DOHH2 (cell line): ENCODE measurements at regions not wholly inside any gene's neighbourhood (a gene's known extent, or its start where the extent isn't known, plus 50 kb on each side); places are given as distances from the start of the nearest gene placed in this dataset.

Experiments used
- H3F3A ChIP-seq: fragments of 200-600 bp; sonication (generic), shearing (Covaris generic); 2 replicates; pipeline ENCODE4 v1.6.0; 2016; ENCODE audit warnings: antibody characterized with exemption, mild to moderate bottlenecking; ENCODE audit not compliant: control insufficient read depth, insufficient read depth
- H3K27ac ChIP-seq: fragments of 200-600 bp; sonication (generic); 2 replicates; pipeline ENCODE4 v1.5.1; 2014; ENCODE audit warnings: low read depth, mild to moderate bottlenecking, low read length, moderate library complexity
- H3K27me3 ChIP-seq: fragments of 200-600 bp; sonication (generic); 2 replicates; pipeline ENCODE4 v1.6.1; 2014; ENCODE audit warnings: mild to moderate bottlenecking, low read length, mixed read lengths; ENCODE audit not compliant: control insufficient read depth
- H3K36me3 ChIP-seq: fragments of 200-600 bp; sonication (generic); 2 replicates; pipeline ENCODE4 v1.6.1; 2014; ENCODE audit warnings: mild to moderate bottlenecking, low read length, moderate library complexity, mixed read lengths; ENCODE audit not compliant: control insufficient read depth
- H3K4me1 ChIP-seq: fragments of 200-600 bp; sonication (generic); 2 replicates; pipeline ENCODE4 v1.6.1; 2014; ENCODE audit warnings: mild to moderate bottlenecking, low read length, mixed read lengths; ENCODE audit not compliant: control insufficient read depth
- H3K4me2 ChIP-seq: fragments of 200-600 bp; sonication (generic); 2 replicates; pipeline ENCODE4 v1.6.0; 2014; ENCODE audit warnings: mild to moderate bottlenecking, low read length, moderate library complexity
- H3K4me3 ChIP-seq: fragments of 200-600 bp; sonication (generic); 2 replicates; pipeline ENCODE4 v1.5.1; 2014; ENCODE audit warnings: mild to moderate bottlenecking, low read length, mixed read lengths
- H3K79me2 ChIP-seq: fragments of 200-600 bp; sonication (generic); 2 replicates; pipeline ENCODE4 v1.6.1; 2014; ENCODE audit warnings: mild to moderate bottlenecking, low read length, mixed read lengths; ENCODE audit not compliant: control insufficient read depth
- H3K9me2 ChIP-seq: fragments of 200-600 bp; sonication (generic); replicated peaks from 2 replicates; pipeline ENCODE4 v1.6.1; 2014; ENCODE audit warnings: mild to moderate bottlenecking, low read length, mixed read lengths; ENCODE audit not compliant: control insufficient read depth
- H3K9me3 ChIP-seq: fragments of 200-600 bp; sonication (generic); 2 replicates; pipeline ENCODE4 v1.6.1; 2014; ENCODE audit warnings: antibody characterized with exemption, low read length, mixed read lengths; ENCODE audit not compliant: control insufficient read depth, insufficient read depth
- H4K20me1 ChIP-seq: fragments of 200-600 bp; sonication (generic); 2 replicates; pipeline ENCODE4 v1.6.0; 2014; ENCODE audit warnings: low read depth, mild to moderate bottlenecking, antibody characterized with exemption, low read length, moderate library complexity; ENCODE audit not compliant: control insufficient read depth, insufficient read depth
- CTCF ChIP-seq: fragments of 200-600 bp; sonication (generic); IDR thresholded peaks from one replicate; pipeline ENCODE4 v1.5.1; 2014; ENCODE audit warnings: antibody characterized with exemption, mild to moderate bottlenecking, low read depth, low read length; ENCODE audit not compliant: poor library complexity, severe bottlenecking
- EZH2phosphoT487 ChIP-seq: fragments of 200-600 bp; sonication (generic); IDR thresholded peaks from 2 replicates; pipeline ENCODE4 v1.6.1; 2017; ENCODE audit warnings: borderline replicate concordance, mild to moderate bottlenecking, antibody characterized with exemption, low read length, moderate library complexity, mixed read lengths

- Histone ChIP-seq H3K4me3 (no peak overlapping the region), H3K36me3 (no peaks in the 10 kb centered on the region), H3K27ac (no peak overlapping the region), H3F3A (no peaks in the 10 kb centered on the region), H3K9me2 (no peaks in the 10 kb centered on the region), H3K27me3 (no peaks in the 10 kb centered on the region), H3K4me2 (no peak overlapping the region), H4K20me1 (no peaks in the 10 kb centered on the region), H3K9me3 (no peaks in the 10 kb centered on the region), H3K4me1 (no peaks in the 10 kb centered on the region), H3K79me2 (no peaks in the 10 kb centered on the region)
- TF ChIP-seq EZH2phosphoT487 (no peak), CTCF (no peak)
Measured at GRCh38 chr19:30634996-30635975, 263.1 kb downstream of the ZNF536 start.

- Histone ChIP-seq H3K4me3 (no peak overlapping the region), H3K4me1 (no peaks in the 10 kb centered on the region), H3K27ac (no peak overlapping the region), H3K79me2 (no peaks in the 10 kb centered on the region), H3K9me3 (no peaks in the 10 kb centered on the region), H4K20me1 (no peaks in the 10 kb centered on the region), H3K27me3 (no peaks in the 10 kb centered on the region), H3K4me2 (no peak overlapping the region), H3F3A (no peaks in the 10 kb centered on the region), H3K9me2 (no peaks in the 10 kb centered on the region), H3K36me3 (no peaks in the 10 kb centered on the region)
- TF ChIP-seq EZH2phosphoT487 (no peak), CTCF (no peak)
Measured at GRCh38 chr19:30634131-30634830, 262.1 kb downstream of the ZNF536 start.

- H4K20me1 ChIP-seq: no peaks in the 10 kb centered on the region
- no peak overlapping the region for H3K4me2 ChIP-seq
- H3K27me3 ChIP-seq: no peaks in the 10 kb centered on the region
- H3K4me1 ChIP-seq: no peaks in the 10 kb centered on the region
- H3K9me2 ChIP-seq: no peaks in the 10 kb centered on the region
- TF ChIP-seq CTCF (no peak), EZH2phosphoT487 (no peak)
- H3K4me3 ChIP-seq: no peak overlapping the region
- H3K27ac ChIP-seq: no peak overlapping the region
- H3K36me3 ChIP-seq: no peaks in the 10 kb centered on the region
- H3K79me2 ChIP-seq: no peaks in the 10 kb centered on the region
- H3K9me3 ChIP-seq: no peaks in the 10 kb centered on the region
- no peaks in the 10 kb centered on the region for H3F3A ChIP-seq
Measured at GRCh38 chr19:30631033-30631370, 258.8 kb downstream of the ZNF536 start.
